OCI-LY7 (cell line): ENCODE measurements at regions not wholly inside any gene's neighbourhood (a gene's known extent, or its start where the extent isn't known, plus 50 kb on each side); places are given as distances from the start of the nearest gene placed in this dataset.

Source experiments
- BruUV-seq: library from RNA; stranded (reverse); fragments of 400-500 nt; replicated peaks from 2 replicates; lab custom pipeline; 2021; lab: Mats Ljungman, UMichigan
- CTCF ChIA-PET: fragments of 300-600 bp; sonication (Branson Sonifier 250); formaldehyde crosslinking; loops from one replicate; lab custom pipeline; 2022; ENCODE audit warnings: antibody characterized with exemption; ENCODE audit not compliant: unreplicated experiment; lab: Charles Lee
- POLR2A ChIA-PET: fragments of 300-600 bp; sonication (Branson Sonifier 250); formaldehyde crosslinking; loops from one replicate; lab custom pipeline; 2022; ENCODE audit warnings: antibody characterized with exemption; lab: Charles Lee
- DNase-seq: peaks from one replicate; pipeline ENCODE4 v3.0.0-alpha.2; 2015; ENCODE audit warnings: low spot score
- H2AFZ ChIP-seq: fragments of 200-600 bp; sonication (generic), shearing (Covaris generic); 2 replicates; pipeline ENCODE4 v1.6.1; 2014; ENCODE audit warnings: mild to moderate bottlenecking, antibody characterized with exemption, low read length, moderate library complexity
- H3K27ac ChIP-seq: fragments of 200-600 bp; sonication (generic); 2 replicates; pipeline ENCODE4 v1.5.1; 2014; ENCODE audit warnings: mixed run types, low read depth, mild to moderate bottlenecking, moderate library complexity, low read length, inconsistent platforms; ENCODE audit not compliant: poor library complexity, severe bottlenecking
- H3K36me3 ChIP-seq: fragments of 200-600 bp; sonication (generic); 2 replicates; pipeline ENCODE4 v1.6.1; 2014; ENCODE audit warnings: mild to moderate bottlenecking, antibody characterized with exemption, low read length, moderate library complexity, mixed read lengths; ENCODE audit not compliant: insufficient read depth
- H3K4me1 ChIP-seq: fragments of 200-600 bp; sonication (generic); 2 replicates; pipeline ENCODE4 v1.5.1; 2014; ENCODE audit warnings: mild to moderate bottlenecking, low read length; ENCODE audit not compliant: insufficient read depth, poor library complexity, severe bottlenecking
- H3K4me2 ChIP-seq: fragments of 200-600 bp; sonication (generic); 2 replicates; pipeline ENCODE4 v1.6.1; 2014; ENCODE audit warnings: mild to moderate bottlenecking, low read length
- H3K4me3 ChIP-seq: fragments of 200-600 bp; sonication (generic); 2 replicates; pipeline ENCODE4 v1.5.1; 2014; ENCODE audit warnings: mild to moderate bottlenecking, low read depth, low read length; ENCODE audit not compliant: poor library complexity, severe bottlenecking
- H3K79me2 ChIP-seq: fragments of 200-600 bp; sonication (generic); 2 replicates; pipeline ENCODE4 v1.6.1; 2016; ENCODE audit warnings: low read depth, mild to moderate bottlenecking, low read length, moderate library complexity, mixed read lengths; ENCODE audit not compliant: insufficient read depth
- H3K9me2 ChIP-seq: fragments of 200-600 bp; sonication (generic); 2 replicates; pipeline ENCODE4 v1.6.1; 2016; ENCODE audit warnings: mild to moderate bottlenecking, low read length, mixed read lengths; ENCODE audit not compliant: insufficient read depth
- H3K9me3 ChIP-seq: fragments of 200-600 bp; sonication (generic); 2 replicates; pipeline ENCODE4 v1.6.1; 2014; ENCODE audit warnings: mild to moderate bottlenecking, mixed run types, low read length, mixed read lengths
- H4K20me1 ChIP-seq: fragments of 200-600 bp; sonication (generic); 2 replicates; pipeline ENCODE4 v1.6.1; 2014; ENCODE audit warnings: mild to moderate bottlenecking, antibody characterized with exemption, low read length, moderate library complexity, mixed read lengths; ENCODE audit not compliant: insufficient read depth
- CTCF ChIP-seq: fragments of 200-600 bp; sonication (generic); conservative IDR thresholded peaks from 2 replicates; pipeline ENCODE4 v1.5.1; 2014; ENCODE audit warnings: mild to moderate bottlenecking, antibody characterized with exemption, low read length, moderate library complexity, mixed read lengths
- EZH2phosphoT487 ChIP-seq: fragments of 200-600 bp; sonication (generic); IDR thresholded peaks from 2 replicates; pipeline ENCODE4 v1.6.1; 2018; ENCODE audit warnings: low read depth, borderline replicate concordance, mild to moderate bottlenecking, mixed run types, antibody characterized with exemption, low read length, moderate library complexity, mixed read lengths
- intact Hi-C: fragments of 100-400 bp; cut with micrococcal nuclease; formaldehyde crosslinking; loops from one replicate; pipeline ENCODE4 v1.10.0; 2022; ENCODE audit not compliant: unreplicated experiment

- CTCF ChIA-PET = no interaction called here
- Histone ChIP-seq H3K36me3 (no peaks in the 10 kb centered on the region), H3K4me3 (no peak overlapping the region), H3K9me3 (no peaks in the 10 kb centered on the region), H2AFZ (no peak overlapping the region), H3K27ac (no peak overlapping the region), H4K20me1 (no peaks in the 10 kb centered on the region), H3K4me2 (no peak overlapping the region), H3K4me1 (no peaks in the 10 kb centered on the region), H3K79me2 (no peaks in the 10 kb centered on the region), H3K9me2 (no peaks in the 10 kb centered on the region)
- TF ChIP-seq EZH2phosphoT487 (no peak), CTCF (no peak)
- BruUV-seq = no TSS peak
- intact Hi-C loops = no loop called here
- no peak for DNase-seq
- POLR2A ChIA-PET = no interaction called here
Observed at GRCh38 chr14:105897725-105898113, 371.3 kb downstream of the TMEM121 start.

GRCh38 chr14:105898482-105899010 lies 372.2 kb downstream of the TMEM121 start:
- intact Hi-C loops = no loop called here
- Histone ChIP-seq H4K20me1 (no peaks in the 10 kb centered on the region), H3K36me3 (no peaks in the 10 kb centered on the region), H3K79me2 (no peaks in the 10 kb centered on the region), H3K4me1 (no peaks in the 10 kb centered on the region), H3K27ac (no peak overlapping the region), H3K4me3 (no peak overlapping the region), H3K9me3 (no peaks in the 10 kb centered on the region), H3K4me2 (no peak overlapping the region), H3K9me2 (no peaks in the 10 kb centered on the region), H2AFZ (no peak overlapping the region)
- BruUV-seq = no TSS peak
- no peak for DNase-seq
- no peak for TF ChIP-seq CTCF
- TF ChIP-seq EZH2phosphoT487 = no peak
- CTCF ChIA-PET = no interaction called here
- POLR2A ChIA-PET = no interaction called here

GRCh38 chr14:105899071-105899641 lies 372.8 kb downstream of the TMEM121 start:
- H2AFZ ChIP-seq = no peak overlapping the region
- CTCF ChIA-PET = no interaction called here

More at GRCh38 chr14:105899071-105899641, 372.8 kb downstream of the TMEM121 start:
- H3K9me2 ChIP-seq = no peaks in the 10 kb centered on the region
- H3K4me1 ChIP-seq = no peaks in the 10 kb centered on the region
- no peak for DNase-seq
- H3K4me3 ChIP-seq = no peak overlapping the region
- BruUV-seq = no TSS peak
- no peaks in the 10 kb centered on the region for H3K9me3 ChIP-seq
- no peaks in the 10 kb centered on the region for H3K79me2 ChIP-seq
- no peak overlapping the region for H3K27ac ChIP-seq
- POLR2A ChIA-PET = no interaction called here
- intact Hi-C loops = no loop called here
- TF ChIP-seq CTCF = no peak
- no peaks in the 10 kb centered on the region for H4K20me1 ChIP-seq
- H3K4me2 ChIP-seq = no peak overlapping the region
- no peaks in the 10 kb centered on the region for H3K36me3 ChIP-seq
